Mesendoderm (in vitro differentiated cells): ENCODE measurements at regions not wholly inside any gene's neighbourhood (a gene's known extent, or its start where the extent isn't known, plus 50 kb on each side); places are given as distances from the start of the nearest gene placed in this dataset.

Experiments used
- DNase-seq: peaks from one replicate; pipeline ENCODE4 v3.0.0; 2013
- H2AK5ac ChIP-seq: 2 replicates; pipeline ENCODE4 v1.6.1; 2013; ENCODE audit warnings: low read length, inconsistent platforms
- H2BK120ac ChIP-seq: 2 replicates; pipeline ENCODE4 v1.6.1; 2013; ENCODE audit warnings: low read depth, mild to moderate bottlenecking, low read length, moderate library complexity, mixed read lengths
- H2BK15ac ChIP-seq: replicated peaks from 2 replicates; pipeline ENCODE4 v1.6.1; 2013; ENCODE audit warnings: low read depth, mild to moderate bottlenecking, moderate library complexity
- H2BK5ac ChIP-seq: 2 replicates; pipeline ENCODE4 v1.6.1; 2013; ENCODE audit warnings: low read length, inconsistent platforms
- H3K18ac ChIP-seq: 2 replicates; pipeline ENCODE4 v1.6.1; 2013; ENCODE audit warnings: mild to moderate bottlenecking, low read length, mixed read lengths
- H3K23ac ChIP-seq: one replicate; pipeline ENCODE4 v1.6.1; 2013; ENCODE audit warnings: low read length
- H3K27ac ChIP-seq: 2 replicates; pipeline ENCODE4 v1.5.1; 2013; ENCODE audit warnings: low read depth, mild to moderate bottlenecking, inconsistent platforms, low read length, moderate library complexity
- H3K27me3 ChIP-seq: 2 replicates; pipeline ENCODE4 v1.6.1; 2013; ENCODE audit warnings: low read length, control low read depth, mild to moderate bottlenecking, inconsistent platforms; ENCODE audit not compliant: insufficient read depth, poor library complexity
- H3K36me3 ChIP-seq: 2 replicates; pipeline ENCODE4 v1.6.1; 2013; ENCODE audit warnings: low read length, inconsistent platforms; ENCODE audit not compliant: control insufficient read depth, insufficient read depth
- H3K4ac ChIP-seq: one replicate; pipeline ENCODE4 v1.6.1; 2013; ENCODE audit warnings: low read depth, mild to moderate bottlenecking, low read length, moderate library complexity
- H3K4me1 ChIP-seq: 2 replicates; pipeline ENCODE4 v1.6.1; 2013; ENCODE audit warnings: low read depth, low read length, inconsistent platforms; ENCODE audit not compliant: control insufficient read depth
- H3K4me2 ChIP-seq: 2 replicates; pipeline ENCODE4 v1.6.1; 2013; ENCODE audit warnings: low read length
- H3K4me3 ChIP-seq: 2 replicates; pipeline ENCODE4 v1.5.1; 2013; ENCODE audit warnings: mild to moderate bottlenecking, low read length
- H3K56ac ChIP-seq: one replicate; pipeline ENCODE4 v1.6.1; 2013; ENCODE audit warnings: low read length
- H3K79me1 ChIP-seq: 2 replicates; pipeline ENCODE4 v1.6.1; 2013; ENCODE audit warnings: low read length, inconsistent platforms
- H3K79me2 ChIP-seq: 2 replicates; pipeline ENCODE4 v1.6.1; 2013; ENCODE audit warnings: mild to moderate bottlenecking, low read length; ENCODE audit not compliant: control insufficient read depth, insufficient read depth
- H3K9ac ChIP-seq: 2 replicates; pipeline ENCODE4 v1.6.1; 2013; ENCODE audit warnings: low read length, inconsistent platforms
- H4K5ac ChIP-seq: one replicate; pipeline ENCODE4 v1.6.1; 2013; ENCODE audit warnings: low read length
- H4K8ac ChIP-seq: one replicate; pipeline ENCODE4 v1.6.1; 2013; ENCODE audit warnings: low read depth, mild to moderate bottlenecking, control low read depth, low read length, moderate library complexity
- WGBS: extraction: QIAGEN DNeasy Blood & Tissue Kit; methylation state at CpG from one replicate; pipeline ENCODE4 v1.1.7; 2013; ENCODE audit warnings: low lambda C conversion rate, missing lambda C conversion rate; ENCODE audit not compliant: insufficient coverage; ENCODE audit errors: extremely low coverage; 5-methylcytosine and 5-hydroxymethylcytosine counted together

DNA sequence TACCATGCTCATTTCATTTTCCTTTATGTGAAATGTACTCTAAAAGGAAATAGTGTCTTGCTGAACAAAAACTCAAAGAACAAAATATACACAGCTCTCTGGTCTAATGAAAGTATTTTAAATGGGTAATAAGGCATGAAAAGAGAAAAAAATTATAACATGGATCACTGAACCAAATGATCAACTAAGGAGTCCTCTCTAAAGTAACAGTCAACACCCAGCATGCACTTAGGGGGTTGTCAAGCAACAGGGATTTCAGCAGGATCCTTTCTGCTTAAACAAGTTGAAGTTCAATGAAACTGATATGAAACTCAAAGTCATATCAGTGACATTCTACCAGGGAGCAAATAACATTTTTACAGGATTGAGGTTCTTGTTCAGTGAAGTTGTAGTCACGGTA, 398.8 kb downstream of the SEC23A start:
- no CpG with 5 or more reads among the region's 1 CpG for WGBS

DNA sequence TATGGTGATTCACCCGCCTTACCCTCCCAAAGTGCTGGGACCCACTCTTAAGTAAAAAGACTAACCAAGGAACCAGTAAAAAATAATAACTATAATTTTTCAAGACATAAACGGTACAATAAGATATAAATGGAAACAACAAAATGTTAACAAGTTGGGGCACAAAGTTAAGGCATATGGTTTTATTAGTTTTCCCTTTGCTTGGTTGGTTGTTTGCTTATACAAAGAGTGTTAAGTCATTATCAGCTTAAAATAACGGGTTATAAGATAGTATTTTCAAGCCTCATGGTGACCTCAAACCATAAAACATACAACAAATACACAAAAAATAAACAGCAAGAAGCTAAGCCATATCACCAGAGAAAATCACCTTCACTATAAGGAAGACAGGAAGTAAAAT, 406.1 kb downstream of the SEC23A start:
- Histone ChIP-seq H3K4me3 (no peak overlapping the region), H3K36me3 (no peaks in the 10 kb centered on the region), H2BK15ac (no peak overlapping the region), H3K56ac (no peak overlapping the region), H3K27ac (no peak overlapping the region), H3K23ac (no peak overlapping the region), H3K79me1 (no peaks in the 10 kb centered on the region), H3K79me2 (no peaks in the 10 kb centered on the region), H2BK5ac (no peak overlapping the region), H4K5ac (no peak overlapping the region), H2AK5ac (no peak overlapping the region), H4K8ac (no peak overlapping the region), H2BK120ac (no peak overlapping the region), H3K4ac (no peak overlapping the region), H3K27me3 (peaks cover 2% of the 10 kb centered on the region), H3K4me2 (no peak overlapping the region), H3K9ac (no peak overlapping the region), H3K18ac (no peak overlapping the region), H3K4me1 (peaks cover 2% of the 10 kb centered on the region)
- DNase-seq, result no peak
- WGBS, result no CpG with 5 or more reads among the region's 3 CpGs

More for the DNA sequence above, 398.8 kb downstream of the SEC23A start:
- H2BK15ac ChIP-seq, result no peak overlapping the region
- no peak overlapping the region for H4K5ac ChIP-seq
- DNase-seq, result no peak
- no peak overlapping the region for H3K18ac ChIP-seq
- no peak overlapping the region for H3K23ac ChIP-seq
- no peaks in the 10 kb centered on the region for H3K27me3 ChIP-seq
- no peak overlapping the region for H3K56ac ChIP-seq
- H3K4me1 ChIP-seq, result no peaks in the 10 kb centered on the region
- H3K4ac ChIP-seq, result no peak overlapping the region
- no peak overlapping the region for H2BK120ac ChIP-seq
- no peaks in the 10 kb centered on the region for H3K36me3 ChIP-seq
- no peak overlapping the region for H4K8ac ChIP-seq
- no peak overlapping the region for H3K9ac ChIP-seq
- no peaks in the 10 kb centered on the region for H3K79me2 ChIP-seq
- H2AK5ac ChIP-seq, result no peak overlapping the region
- no peak overlapping the region for H3K27ac ChIP-seq
- no peak overlapping the region for H2BK5ac ChIP-seq
- H3K4me3 ChIP-seq, result no peak overlapping the region
- H3K79me1 ChIP-seq, result no peaks in the 10 kb centered on the region
- H3K4me2 ChIP-seq, result no peak overlapping the region

DNA sequence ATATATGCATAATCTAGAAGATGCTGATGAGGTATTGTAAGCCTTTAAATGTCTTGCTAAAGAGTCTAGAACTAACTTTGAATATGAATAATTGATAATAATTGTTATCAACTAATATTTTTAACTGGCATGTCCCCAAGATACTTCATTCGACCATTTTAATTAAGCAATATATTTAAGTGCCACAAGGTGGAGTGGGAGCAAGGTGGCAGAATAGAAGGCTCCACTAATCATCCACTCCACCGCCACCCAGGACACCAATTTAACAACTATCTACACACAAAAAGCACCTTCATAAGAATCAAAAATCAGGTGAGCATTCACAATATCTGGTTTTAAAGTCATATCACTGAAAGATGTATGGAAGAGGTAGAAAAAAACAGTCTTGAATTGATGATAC, 409.6 kb downstream of the SEC23A start:
- no peak overlapping the region for H3K27ac ChIP-seq
- H3K9ac ChIP-seq, result no peak overlapping the region
- H3K27me3 ChIP-seq, result peaks cover 2% of the 10 kb centered on the region
- H3K4me3 ChIP-seq, result no peak overlapping the region
- no peak overlapping the region for H2AK5ac ChIP-seq
- WGBS, result no CpG with 5 or more reads among the region's 2 CpGs
- no peak overlapping the region for H3K4ac ChIP-seq
- peaks cover 2% of the 10 kb centered on the region for H3K4me1 ChIP-seq
- no peak overlapping the region for H3K23ac ChIP-seq
- H3K56ac ChIP-seq, result no peak overlapping the region
- no peaks in the 10 kb centered on the region for H3K79me2 ChIP-seq
- H3K4me2 ChIP-seq, result no peak overlapping the region
- no peak overlapping the region for H2BK15ac ChIP-seq
- H4K8ac ChIP-seq, result no peak overlapping the region
- no peaks in the 10 kb centered on the region for H3K79me1 ChIP-seq
- no peaks in the 10 kb centered on the region for H3K36me3 ChIP-seq
- no peak overlapping the region for H4K5ac ChIP-seq
- H2BK120ac ChIP-seq, result no peak overlapping the region
- DNase-seq, result no peak
- H3K18ac ChIP-seq, result no peak overlapping the region
- no peak overlapping the region for H2BK5ac ChIP-seq

DNA sequence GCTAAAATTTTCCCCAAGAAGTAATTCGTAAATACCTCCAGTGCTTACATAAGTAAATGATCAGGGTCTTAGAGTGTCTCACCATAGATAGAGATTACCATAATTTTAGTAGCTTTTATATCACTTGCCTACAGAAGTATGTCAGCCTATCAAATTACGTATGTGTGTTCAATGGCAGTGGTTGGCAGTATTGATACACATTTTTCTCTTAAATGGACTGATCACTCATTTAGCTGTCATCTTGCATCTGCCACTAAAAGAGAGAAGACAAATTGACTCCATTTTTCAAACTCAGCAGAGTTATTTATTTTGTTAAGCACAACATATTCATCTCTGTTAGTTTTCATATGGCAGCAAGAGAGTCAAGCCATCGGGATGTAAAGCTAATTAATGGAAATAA, 413.1 kb upstream of the CLEC14A start:
- H3K9ac ChIP-seq, result no peak overlapping the region
- H3K56ac ChIP-seq, result no peak overlapping the region
- H2BK15ac ChIP-seq, result no peak overlapping the region
- H2BK5ac ChIP-seq, result no peak overlapping the region
- H3K27me3 ChIP-seq, result no peaks in the 10 kb centered on the region
- H3K23ac ChIP-seq, result no peak overlapping the region
- no CpG with 5 or more reads among the region's 3 CpGs for WGBS
- no peak overlapping the region for H4K8ac ChIP-seq
- no peak overlapping the region for H3K18ac ChIP-seq
- no peaks in the 10 kb centered on the region for H3K4me1 ChIP-seq
- no peak overlapping the region for H2AK5ac ChIP-seq
- no peak overlapping the region for H4K5ac ChIP-seq
- H3K79me1 ChIP-seq, result no peaks in the 10 kb centered on the region
- no peak overlapping the region for H3K4me2 ChIP-seq
- no peaks in the 10 kb centered on the region for H3K36me3 ChIP-seq
- DNase-seq, result no peak
- no peak overlapping the region for H2BK120ac ChIP-seq
- H3K4me3 ChIP-seq, result no peak overlapping the region
- no peak overlapping the region for H3K4ac ChIP-seq
- H3K27ac ChIP-seq, result no peak overlapping the region
- no peaks in the 10 kb centered on the region for H3K79me2 ChIP-seq

DNA sequence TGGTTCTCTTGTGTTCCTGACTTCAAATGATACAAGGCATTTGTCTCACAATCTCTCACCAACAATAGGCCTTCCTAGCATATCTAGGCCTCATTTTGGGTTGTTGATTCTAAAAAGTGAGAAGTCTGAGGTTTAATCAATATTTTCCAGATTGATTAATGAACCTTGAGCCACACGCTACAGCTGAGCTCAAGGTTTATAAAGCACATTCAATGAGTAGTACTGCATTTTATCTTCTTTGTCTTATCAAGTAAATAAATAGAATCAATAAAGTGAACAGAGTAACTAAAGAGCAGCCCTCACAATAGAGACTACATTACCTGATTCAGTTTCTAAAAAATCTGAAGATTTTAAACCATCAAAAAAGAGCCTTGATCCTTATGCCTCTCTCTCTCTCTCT, 407.5 kb upstream of the CLEC14A start:
- no peak overlapping the region for H3K9ac ChIP-seq
- H3K4ac ChIP-seq, result no peak overlapping the region
- no peaks in the 10 kb centered on the region for H3K79me2 ChIP-seq
- H3K4me2 ChIP-seq, result no peak overlapping the region
- no peak overlapping the region for H3K56ac ChIP-seq
- H4K8ac ChIP-seq, result no peak overlapping the region
- no peak for DNase-seq
- H3K79me1 ChIP-seq, result no peaks in the 10 kb centered on the region
- H2BK15ac ChIP-seq, result no peak overlapping the region
- no peak overlapping the region for H4K5ac ChIP-seq
- no peak overlapping the region for H2BK5ac ChIP-seq
- H3K4me1 ChIP-seq, result no peaks in the 10 kb centered on the region
- no peak overlapping the region for H3K27ac ChIP-seq
- H2AK5ac ChIP-seq, result no peak overlapping the region
- no peak overlapping the region for H3K4me3 ChIP-seq
- no peak overlapping the region for H3K18ac ChIP-seq
- no peaks in the 10 kb centered on the region for H3K27me3 ChIP-seq
- no peak overlapping the region for H3K23ac ChIP-seq
- no CpG with 5 or more reads among the region's 1 CpG for WGBS
- no peak overlapping the region for H2BK120ac ChIP-seq
- H3K36me3 ChIP-seq, result no peaks in the 10 kb centered on the region

DNA sequence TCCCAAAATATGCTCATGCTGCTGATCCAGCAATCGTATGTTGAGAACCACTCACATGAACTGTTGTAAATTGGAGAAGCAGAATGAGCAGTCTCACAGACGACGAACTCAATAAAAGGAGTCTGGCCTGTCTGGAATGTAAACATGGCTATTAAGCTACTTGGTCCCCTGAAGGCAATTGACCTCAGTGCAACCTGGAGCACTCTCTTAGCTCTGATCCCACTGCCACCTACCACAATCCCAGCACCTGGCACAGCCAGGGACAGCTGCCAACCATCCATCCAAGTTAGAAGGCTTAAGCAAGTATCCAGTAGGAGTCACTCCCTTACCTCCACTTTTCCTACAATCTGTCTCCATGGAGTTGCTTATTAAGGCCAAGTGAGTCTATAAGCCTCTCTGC, 406.9 kb upstream of the CLEC14A start:
- H3K27ac ChIP-seq, result no peak overlapping the region
- no CpG with 5 or more reads among the region's 3 CpGs for WGBS
- H3K27me3 ChIP-seq, result no peaks in the 10 kb centered on the region

More for the DNA sequence above, 406.9 kb upstream of the CLEC14A start:
- Histone ChIP-seq H3K9ac (no peak overlapping the region), H3K79me2 (no peaks in the 10 kb centered on the region), H3K36me3 (no peaks in the 10 kb centered on the region), H3K23ac (no peak overlapping the region), H2BK120ac (no peak overlapping the region), H2AK5ac (no peak overlapping the region), H4K8ac (no peak overlapping the region), H3K4me2 (no peak overlapping the region), H3K4me3 (no peak overlapping the region), H2BK15ac (no peak overlapping the region), H3K4ac (no peak overlapping the region), H3K4me1 (no peaks in the 10 kb centered on the region), H3K18ac (no peak overlapping the region), H2BK5ac (no peak overlapping the region), H4K5ac (no peak overlapping the region), H3K56ac (no peak overlapping the region), H3K79me1 (no peaks in the 10 kb centered on the region)
- DNase-seq, result peak; percentile 13
